ENCODE measurements at regions not wholly inside any gene's neighbourhood (a gene's known extent, or its start where the extent isn't known, plus 50 kb on each side); places are given as distances from the start of the nearest gene placed in this dataset.

DNA sequence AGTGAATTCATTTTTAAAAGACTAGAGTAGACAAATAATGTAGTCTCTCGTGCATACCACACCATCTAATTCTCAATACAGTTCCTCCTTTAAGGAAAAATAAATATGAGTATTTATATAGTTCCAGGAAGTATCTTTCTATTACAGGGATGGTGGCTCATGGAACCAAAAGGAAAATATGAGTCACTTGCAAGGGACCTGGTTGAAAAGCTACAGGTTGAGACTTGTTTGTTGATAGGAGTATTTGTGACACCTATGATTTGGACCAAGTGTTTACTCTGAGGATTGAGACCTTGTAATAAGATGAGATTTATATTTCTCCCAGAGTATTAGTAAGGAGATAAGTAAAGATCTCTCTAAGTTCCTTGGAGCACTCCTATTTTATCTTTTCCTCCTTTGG, 67.4 kb downstream of the CDO1 start:
- TF ChIP-seq, protein P1, sequence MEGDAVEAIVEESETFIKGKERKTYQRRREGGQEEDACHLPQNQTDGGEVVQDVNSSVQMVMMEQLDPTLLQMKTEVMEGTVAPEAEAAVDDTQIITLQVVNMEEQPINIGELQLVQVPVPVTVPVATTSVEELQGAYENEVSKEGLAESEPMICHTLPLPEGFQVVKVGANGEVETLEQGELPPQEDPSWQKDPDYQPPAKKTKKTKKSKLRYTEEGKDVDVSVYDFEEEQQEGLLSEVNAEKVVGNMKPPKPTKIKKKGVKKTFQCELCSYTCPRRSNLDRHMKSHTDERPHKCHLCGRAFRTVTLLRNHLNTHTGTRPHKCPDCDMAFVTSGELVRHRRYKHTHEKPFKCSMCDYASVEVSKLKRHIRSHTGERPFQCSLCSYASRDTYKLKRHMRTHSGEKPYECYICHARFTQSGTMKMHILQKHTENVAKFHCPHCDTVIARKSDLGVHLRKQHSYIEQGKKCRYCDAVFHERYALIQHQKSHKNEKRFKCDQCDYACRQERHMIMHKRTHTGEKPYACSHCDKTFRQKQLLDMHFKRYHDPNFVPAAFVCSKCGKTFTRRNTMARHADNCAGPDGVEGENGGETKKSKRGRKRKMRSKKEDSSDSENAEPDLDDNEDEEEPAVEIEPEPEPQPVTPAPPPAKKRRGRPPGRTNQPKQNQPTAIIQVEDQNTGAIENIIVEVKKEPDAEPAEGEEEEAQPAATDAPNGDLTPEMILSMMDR (IDR thresholded peaks at IDR 0.05): no peak
- no peak for TF ChIP-seq ZFX (IDR thresholded peaks at IDR 0.05; ENCODE audit: borderline replicate concordance)
